Panc1 (cell line): ENCODE measurements at regions not wholly inside any gene's neighbourhood (a gene's known extent, or its start where the extent isn't known, plus 50 kb on each side); places are given as distances from the start of the nearest gene placed in this dataset.

ENCODE experiments used
- ATAC-seq: fragments of 200-7000 bp; cut with Tn5 transposase; 2 replicates; pipeline ENCODE4 v1.9.1; 2020; ENCODE audit warnings: mild to moderate bottlenecking, moderate library complexity
- BruUV-seq: library from RNA; stranded (reverse); fragments of 400-500 nt; replicated peaks from 2 replicates; lab custom pipeline; 2021; lab: Mats Ljungman, UMichigan
- CTCF ChIA-PET: fragments of 300-600 bp; sonication (Branson Sonifier 250); formaldehyde crosslinking; loops from one replicate; lab custom pipeline; 2022; ENCODE audit warnings: antibody characterized with exemption; lab: Charles Lee
- POLR2A ChIA-PET: fragments of 300-600 bp; sonication (Branson Sonifier 250); formaldehyde crosslinking; loops from one replicate; lab custom pipeline; 2022; ENCODE audit warnings: antibody characterized with exemption; lab: Charles Lee
- DNase-seq: peaks from one replicate; pipeline ENCODE4 v3.0.0-alpha.2; 2010; ENCODE audit warnings: low read depth, low spot score
- H3K27ac ChIP-seq: 2 replicates; pipeline ENCODE4 v1.5.1; 2011; ENCODE audit warnings: mild to moderate bottlenecking, low read length, inconsistent platforms
- H3K27me3 ChIP-seq: fragments of 200-500 bp; sonication (Bioruptor generic); 2 replicates; pipeline ENCODE4 v1.6.0; 2014; ENCODE audit warnings: low read length, inconsistent platforms; ENCODE audit not compliant: control insufficient read depth, insufficient read depth
- H3K36me3 ChIP-seq: fragments of 200-500 bp; sonication (Bioruptor generic); 2 replicates; pipeline ENCODE4 v1.5.1; 2014; ENCODE audit warnings: inconsistent platforms, mild to moderate bottlenecking, low read length, moderate library complexity; ENCODE audit not compliant: control insufficient read depth, insufficient read depth
- H3K4me1 ChIP-seq: 2 replicates; pipeline ENCODE4 v1.5.1; 2011; ENCODE audit warnings: inconsistent platforms, mild to moderate bottlenecking, low read length, moderate library complexity; ENCODE audit not compliant: control insufficient read depth, insufficient read depth
- H3K4me3 ChIP-seq, 2 experiments: 2 replicates each; pipeline ENCODE4 v1.5.1; 2011 to 2012; ENCODE audit warnings: low read depth in 2 of 2, low read length in 2 of 2, mild to moderate bottlenecking in 2 of 2, inconsistent platforms in 1 of 2, moderate library complexity in 1 of 2
- H3K9me3 ChIP-seq: fragments of 200-500 bp; sonication (Bioruptor generic); 2 replicates; pipeline ENCODE4 v1.5.1; 2014; ENCODE audit warnings: low read depth, mild to moderate bottlenecking, inconsistent platforms, low read length, moderate library complexity; ENCODE audit not compliant: control insufficient read depth, insufficient read depth
- CTCF ChIP-seq: fragments of 450-650 bp; IDR thresholded peaks from 2 replicates; pipeline ENCODE4 v1.5.1; 2017; ENCODE audit warnings: mild to moderate bottlenecking
- POLR2AphosphoS5 ChIP-seq: IDR thresholded peaks from 2 replicates; pipeline ENCODE4 v1.6.1; 2012; ENCODE audit warnings: mild to moderate bottlenecking, low read depth, low read length, moderate library complexity
- REST ChIP-seq, 2 experiments: IDR thresholded peaks; 2 replicates each; pipeline ENCODE4 v1.6.1; 2011 to 2012; ENCODE audit warnings: low read depth in 2 of 2, control low read depth in 1 of 2, low read length in 1 of 2, mild to moderate bottlenecking in 1 of 2, moderate library complexity in 1 of 2; ENCODE audit not compliant: insufficient read depth in 1 of 2
- SIN3A ChIP-seq: IDR thresholded peaks from 2 replicates; pipeline ENCODE4 v1.6.1; 2012; ENCODE audit warnings: low read depth, mild to moderate bottlenecking, low read length, moderate library complexity, borderline replicate concordance; ENCODE audit not compliant: insufficient read depth
- TCF7L2 ChIP-seq: IDR thresholded peaks from 2 replicates; pipeline ENCODE4 v1.6.1; 2011; ENCODE audit warnings: mild to moderate bottlenecking, low read depth, low read length, inconsistent platforms
- in situ Hi-C: cut with HindIII; loops from 2 replicates; pipeline ENCODE4 v1.10.0; 2016; ENCODE audit warnings: low sequenced_read_pairs, low pct_unique_long_range_greater_than_20kb
- intact Hi-C: fragments of 100-400 bp; cut with micrococcal nuclease; formaldehyde crosslinking; loops from one replicate; pipeline ENCODE4 v1.10.0; 2022; ENCODE audit not compliant: unreplicated experiment

DNA sequence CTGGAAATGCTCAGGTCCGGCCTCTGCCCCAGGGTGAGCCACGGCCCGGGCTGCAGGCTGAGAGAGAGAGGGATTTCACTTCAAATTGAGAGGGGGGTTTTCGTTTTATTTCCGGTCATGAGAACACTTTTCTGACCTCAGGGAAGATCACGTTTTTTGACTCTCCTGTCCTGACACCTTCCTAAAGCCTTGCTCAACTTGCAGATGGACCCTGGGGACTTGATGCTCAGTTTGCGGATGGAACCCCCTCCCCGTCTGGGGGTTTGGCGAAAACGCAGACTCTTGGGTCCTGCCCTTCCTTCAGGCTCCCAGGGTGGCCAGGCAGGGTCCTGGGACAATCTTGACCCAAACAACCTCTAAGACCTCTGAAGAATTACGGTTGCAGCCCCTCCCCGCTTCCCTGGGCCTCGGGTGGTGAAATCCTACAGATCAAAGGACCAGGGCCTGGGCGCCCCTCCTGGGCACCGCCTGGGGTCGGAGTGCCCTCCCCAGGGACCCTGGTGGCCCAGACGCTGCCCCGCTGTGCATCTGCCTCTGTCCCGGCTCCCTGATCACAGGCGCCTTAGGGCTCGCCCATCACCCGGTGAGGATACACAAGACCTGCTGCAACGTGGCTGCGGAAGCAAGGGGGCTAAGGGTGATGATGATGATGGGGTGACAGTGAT is 148.2 kb downstream of the ERMARD start:
- no peak for TF ChIP-seq SIN3A
- no peak for TF ChIP-seq POLR2AphosphoS5
- TF ChIP-seq TCF7L2: no peak
- TF ChIP-seq CTCF: no peak
- no peak for TF ChIP-seq REST (IDR thresholded peaks at IDR 0.05; ENCODE audit: insufficient read depth in 1 of 2, low read depth in 2 of 2, low read length in 1 of 2)
- CTCF ChIA-PET: no interaction called here
- Histone ChIP-seq H3K27ac (no peak overlapping the region), H3K27me3 (no peaks in the 10 kb centered on the region), H3K4me3 (no peak overlapping the region), H3K9me3 (no peaks in the 10 kb centered on the region), H3K36me3 (no peaks in the 10 kb centered on the region), H3K4me1 (no peaks in the 10 kb centered on the region)
- no TSS peak for BruUV-seq
- POLR2A ChIA-PET: no interaction called here
- ATAC-seq: no peak
- intact Hi-C loops: no loop called here
- no peak for DNase-seq
- in situ Hi-C loops: no loop called here

- DNase-seq (no peak), ATAC-seq (no peak)
- ChIA-PET POLR2A (no interaction called here), CTCF (interaction anchor here (0.6 kb wide), 1 partner anchor 993 kb away, joined by 3 read pairs; no protein-coding TSS in a partner anchor)
- intact Hi-C loops (no loop called here), in situ Hi-C loops (no loop called here)
- Histone ChIP-seq H3K27me3 (no peaks in the 10 kb centered on the region), H3K9me3 (no peaks in the 10 kb centered on the region), H3K4me3 (no peak overlapping the region), H3K4me1 (no peaks in the 10 kb centered on the region), H3K36me3 (no peaks in the 10 kb centered on the region), H3K27ac (no peak overlapping the region)
- no TSS peak for BruUV-seq
- no peak for TF ChIP-seq POLR2AphosphoS5
- TF ChIP-seq TCF7L2: no peak
Measured at GRCh38 chr6:169898788-169899480, 147.5 kb downstream of the ERMARD start.
